ENCODE measurements at regions not wholly inside any gene's neighbourhood (a gene's known extent, or its start where the extent isn't known, plus 50 kb on each side); places are given as distances from the start of the nearest gene placed in this dataset.

GRCh38 chr6:126107475-126108166 lies 121.3 kb downstream of the TRMT11 start:
- Histone ChIP-seq H3K4me1 (no peaks in the 10 kb centered on the region), H3K27me3 (no peaks in the 10 kb centered on the region), H3K27ac (no peak overlapping the region), H3K9me3 (no peaks in the 10 kb centered on the region), H3K4me3 (no peak overlapping the region), H3K36me3 (peaks cover 0 to 10% (median 0%) of the 10 kb centered on the region in 3 donors)
- intact Hi-C loops (cut with DNase I; ENCODE audit: low total_unique reads), result no loop called here
- no peak for DNase-seq
- TF ChIP-seq CTCF (IDR thresholded peaks at IDR 0.05), result no peak

- no peaks in the 10 kb centered on the region for H3K4me1 ChIP-seq
- H3K9me3 ChIP-seq, result no peaks in the 10 kb centered on the region
- peaks cover 0 to 13% (median 0%) of the 10 kb centered on the region in 3 donors for H3K36me3 ChIP-seq
- DNase-seq, result no peak
- intact Hi-C loops (cut with DNase I; ENCODE audit: low total_unique reads), result no loop called here
- no peak for TF ChIP-seq CTCF (IDR thresholded peaks at IDR 0.05)
- no peaks in the 10 kb centered on the region for H3K27me3 ChIP-seq
- H3K4me3 ChIP-seq, result no peak overlapping the region
- no peak overlapping the region for H3K27ac ChIP-seq
Measured at GRCh38 chr6:126110512-126111270, 124.4 kb downstream of the TRMT11 start.

- intact Hi-C loops (cut with DNase I; ENCODE audit: low total_unique reads), result no loop called here
- no peak overlapping the region for H3K4me3 ChIP-seq
Measured at GRCh38 chr6:126111327-126111726, 125.0 kb downstream of the TRMT11 start.

GRCh38 chr6:126112171-126112632 lies 125.9 kb downstream of the TRMT11 start:
- no peak overlapping the region for H3K4me3 ChIP-seq
- H3K36me3 ChIP-seq, result peaks cover 0 to 13% (median 0%) of the 10 kb centered on the region in 3 donors
- H3K9me3 ChIP-seq, result no peaks in the 10 kb centered on the region
- no peaks in the 10 kb centered on the region for H3K4me1 ChIP-seq
- no peak for DNase-seq
- intact Hi-C loops (cut with DNase I; ENCODE audit: low total_unique reads), result no loop called here
- no peak for TF ChIP-seq CTCF (IDR thresholded peaks at IDR 0.05)
- no peaks in the 10 kb centered on the region for H3K27me3 ChIP-seq
- H3K27ac ChIP-seq, result no peak overlapping the region

More at GRCh38 chr6:126111327-126111726, 125.0 kb downstream of the TRMT11 start:
- no peaks in the 10 kb centered on the region for H3K4me1 ChIP-seq
- H3K27me3 ChIP-seq, result no peaks in the 10 kb centered on the region
- no peak overlapping the region for H3K27ac ChIP-seq
- no peak for TF ChIP-seq CTCF (IDR thresholded peaks at IDR 0.05)
- H3K9me3 ChIP-seq, result no peaks in the 10 kb centered on the region
- H3K36me3 ChIP-seq, result peaks cover 0 to 13% (median 0%) of the 10 kb centered on the region in 3 donors
- DNase-seq, result no peak

- no peaks in the 10 kb centered on the region for H3K9me3 ChIP-seq
- H3K4me3 ChIP-seq, result no peak overlapping the region
- intact Hi-C loops (cut with DNase I; ENCODE audit: low total_unique reads), result no loop called here
- no peak for TF ChIP-seq CTCF (IDR thresholded peaks at IDR 0.05)
- no peak for DNase-seq
- H3K27me3 ChIP-seq, result no peaks in the 10 kb centered on the region
- peaks cover 0 to 13% (median 0%) of the 10 kb centered on the region in 3 donors for H3K36me3 ChIP-seq
- H3K27ac ChIP-seq, result no peak overlapping the region
- no peaks in the 10 kb centered on the region for H3K4me1 ChIP-seq
Measured at GRCh38 chr6:126113261-126113660, 126.9 kb downstream of the TRMT11 start.
